Muscle of leg (tissue), 3 donors: ENCODE measurements at regions not wholly inside any gene's neighbourhood (a gene's known extent, or its start where the extent isn't known, plus 50 kb on each side); places are given as distances from the start of the nearest gene placed in this dataset.

Experiments
- DNase-seq: peaks from one replicate; pipeline ENCODE4 v3.0.0; 2013
- H3K27ac ChIP-seq: one replicate; pipeline ENCODE4 v1.5.1; 2013; ENCODE audit warnings: mild to moderate bottlenecking, low read length, control low read depth
- H3K27me3 ChIP-seq: one replicate; pipeline ENCODE4 v1.6.1; 2013; ENCODE audit warnings: low read length; ENCODE audit not compliant: control insufficient read depth, insufficient read depth
- H3K36me3 ChIP-seq: one replicate; pipeline ENCODE4 v1.6.1; 2013; ENCODE audit warnings: low read length; ENCODE audit not compliant: control insufficient read depth, insufficient read depth
- H3K4me1 ChIP-seq: one replicate; pipeline ENCODE4 v1.6.1; 2013; ENCODE audit warnings: low read length; ENCODE audit not compliant: control insufficient read depth, insufficient read depth
- H3K4me3 ChIP-seq: one replicate; pipeline ENCODE4 v1.5.1; 2013; ENCODE audit warnings: low read length, control low read depth
- H3K9me3 ChIP-seq: replicated peaks from 2 replicates; pipeline ENCODE4 v1.6.1; 2013; ENCODE audit warnings: low read depth, low read length; ENCODE audit not compliant: control insufficient read depth
- WGBS: methylation state at CpG from one replicate; pipeline ENCODE4 v1.1.5; 2013; ENCODE audit warnings: missing lambda C conversion rate; ENCODE audit not compliant: insufficient coverage; 5-methylcytosine and 5-hydroxymethylcytosine counted together

- no peaks in the 10 kb centered on the region for H3K36me3 ChIP-seq
- WGBS, result no CpG with 5 or more reads among the region's 3 CpGs
- no peak overlapping the region for H3K27ac ChIP-seq
- DNase-seq, result no peak
- H3K4me1 ChIP-seq, result no peaks in the 10 kb centered on the region
- H3K9me3 ChIP-seq, result no peaks in the 10 kb centered on the region
- no peaks in the 10 kb centered on the region for H3K27me3 ChIP-seq
- H3K4me3 ChIP-seq, result no peak overlapping the region
Observed at GRCh38 chr6:145036848-145037567, 698.3 kb downstream of the EPM2A start.

- H3K27ac ChIP-seq, result no peak overlapping the region
- no peak for DNase-seq
- no peak overlapping the region for H3K4me3 ChIP-seq
- no peaks in the 10 kb centered on the region for H3K27me3 ChIP-seq
- H3K36me3 ChIP-seq, result no peaks in the 10 kb centered on the region
- peaks cover 3% of the 10 kb centered on the region for H3K4me1 ChIP-seq
- no peaks in the 10 kb centered on the region for H3K9me3 ChIP-seq
- 83% methylated on average over 1 of the region's 5 CpGs for WGBS
Observed at GRCh38 chr6:145042559-145042958, 692.8 kb downstream of the EPM2A start.

- Histone ChIP-seq H3K36me3 (no peaks in the 10 kb centered on the region), H3K27me3 (no peaks in the 10 kb centered on the region), H3K4me3 (no peak overlapping the region), H3K4me1 (peaks cover 3% of the 10 kb centered on the region), H3K27ac (no peak overlapping the region), H3K9me3 (no peaks in the 10 kb centered on the region)
- 93% methylated on average over 4 of the region's 5 CpGs for WGBS
- DNase-seq, result no peak
Observed at GRCh38 chr6:145043926-145044500, 691.3 kb downstream of the EPM2A start.

DNA sequence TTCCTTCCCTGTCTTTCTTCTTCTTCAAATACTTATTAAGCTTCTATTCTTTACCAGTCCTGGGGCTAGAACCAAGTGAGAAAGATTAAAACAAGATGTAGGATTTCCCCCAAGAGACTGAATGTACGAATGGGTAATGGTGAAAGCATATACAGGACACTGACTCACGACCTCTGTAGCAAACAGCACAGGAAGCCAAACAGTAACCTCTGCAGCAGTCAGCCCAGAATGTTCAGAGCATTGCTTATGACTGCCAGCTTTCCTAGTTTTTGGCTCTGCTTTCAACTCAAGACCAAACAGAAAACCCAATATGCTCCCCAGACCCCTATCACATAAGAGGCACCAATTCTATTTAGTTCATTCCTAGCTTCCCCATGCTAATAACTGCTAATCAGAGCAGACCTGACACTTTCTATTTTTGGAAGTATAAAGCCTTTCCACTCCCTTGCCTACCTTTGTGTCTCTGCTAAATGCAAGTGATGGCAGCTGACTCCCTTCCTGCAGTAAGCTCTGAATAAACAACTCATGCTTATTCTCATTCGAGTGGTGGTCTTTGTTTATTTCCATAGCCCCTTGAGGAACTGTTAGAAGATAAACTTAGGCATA lies 690.6 kb downstream of the EPM2A start:
- Histone ChIP-seq H3K4me3 (no peak overlapping the region), H3K4me1 (peaks cover 3% of the 10 kb centered on the region), H3K27me3 (no peaks in the 10 kb centered on the region), H3K27ac (no peak overlapping the region), H3K36me3 (no peaks in the 10 kb centered on the region), H3K9me3 (no peaks in the 10 kb centered on the region)
- WGBS, result 0% methylated on average over 1 of the region's 3 CpGs
- DNase-seq, result peak; percentile 58

- Histone ChIP-seq H3K4me1 (peaks cover 3% of the 10 kb centered on the region), H3K27ac (no peak overlapping the region), H3K36me3 (no peaks in the 10 kb centered on the region), H3K9me3 (no peaks in the 10 kb centered on the region), H3K27me3 (no peaks in the 10 kb centered on the region), H3K4me3 (no peak overlapping the region)
- DNase-seq, result no peak
Observed at GRCh38 chr6:145045582-145045981, 689.7 kb downstream of the EPM2A start.

GRCh38 chr6:145047891-145048290 lies 687.4 kb downstream of the EPM2A start:
- H3K27me3 ChIP-seq, result no peaks in the 10 kb centered on the region
- no CpG with 5 or more reads among the region's 4 CpGs for WGBS
- H3K4me1 ChIP-seq, result peaks cover 3% of the 10 kb centered on the region
- no peak for DNase-seq
- H3K36me3 ChIP-seq, result no peaks in the 10 kb centered on the region
- H3K27ac ChIP-seq, result no peak overlapping the region
- H3K4me3 ChIP-seq, result no peak overlapping the region
- H3K9me3 ChIP-seq, result no peaks in the 10 kb centered on the region

DNA sequence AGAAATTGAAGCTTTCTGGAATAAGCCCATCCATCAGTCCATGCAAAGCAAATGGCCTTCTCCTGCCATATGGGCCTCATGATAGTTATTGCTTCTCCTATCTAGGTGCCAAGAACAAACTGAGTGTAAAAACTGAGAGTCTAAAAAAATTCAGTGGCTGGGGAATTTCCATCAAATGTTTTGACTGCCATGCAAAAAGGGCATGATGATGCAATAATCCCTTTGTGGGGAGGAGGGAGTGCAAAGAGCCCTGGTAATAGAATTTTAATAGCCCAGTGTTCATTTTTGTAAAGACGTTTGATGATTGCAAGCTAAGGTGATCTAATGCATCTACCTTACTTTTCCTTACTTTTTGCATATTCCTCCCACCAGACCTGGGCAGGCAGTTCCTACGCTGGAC lies 683.7 kb downstream of the EPM2A start:
- Histone ChIP-seq H3K4me1 (no peaks in the 10 kb centered on the region), H3K27ac (no peak overlapping the region), H3K4me3 (no peak overlapping the region), H3K27me3 (no peaks in the 10 kb centered on the region), H3K9me3 (no peaks in the 10 kb centered on the region), H3K36me3 (no peaks in the 10 kb centered on the region)
- WGBS, result no CpG with 5 or more reads among the region's 2 CpGs
- DNase-seq, result no peak

DNA sequence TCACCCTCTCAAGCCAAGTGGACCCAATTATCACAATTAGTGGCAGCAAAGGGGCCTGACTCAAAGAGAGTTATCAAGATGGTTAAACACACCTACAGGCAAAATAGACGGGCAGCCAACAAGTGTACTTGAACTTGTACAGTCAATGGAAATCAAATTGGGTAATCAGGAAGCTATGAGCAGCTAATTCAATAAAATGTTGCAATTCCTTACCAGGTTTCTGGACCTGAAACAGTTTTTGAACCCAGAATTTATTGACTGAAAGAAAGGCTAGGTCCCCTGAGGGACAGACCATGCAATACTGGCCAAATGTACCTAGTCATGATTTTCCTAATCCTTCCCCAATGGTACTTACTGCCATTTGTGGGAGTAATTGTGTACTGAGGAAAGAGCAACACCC lies 679.8 kb downstream of the EPM2A start:
- Histone ChIP-seq H3K27me3 (no peaks in the 10 kb centered on the region), H3K4me1 (no peaks in the 10 kb centered on the region), H3K36me3 (no peaks in the 10 kb centered on the region), H3K27ac (no peak overlapping the region), H3K9me3 (no peaks in the 10 kb centered on the region), H3K4me3 (no peak overlapping the region)
- WGBS, result no CpG with 5 or more reads among the region's 1 CpG
- DNase-seq, result no peak

GRCh38 chr6:145060714-145061113 lies 674.6 kb downstream of the EPM2A start:
- Histone ChIP-seq H3K27me3 (no peaks in the 10 kb centered on the region), H3K9me3 (no peaks in the 10 kb centered on the region), H3K36me3 (no peaks in the 10 kb centered on the region), H3K4me3 (no peak overlapping the region), H3K27ac (no peak overlapping the region), H3K4me1 (no peaks in the 10 kb centered on the region)
- WGBS, result no CpG with 5 or more reads among the region's 1 CpG
- DNase-seq, result no peak

DNA sequence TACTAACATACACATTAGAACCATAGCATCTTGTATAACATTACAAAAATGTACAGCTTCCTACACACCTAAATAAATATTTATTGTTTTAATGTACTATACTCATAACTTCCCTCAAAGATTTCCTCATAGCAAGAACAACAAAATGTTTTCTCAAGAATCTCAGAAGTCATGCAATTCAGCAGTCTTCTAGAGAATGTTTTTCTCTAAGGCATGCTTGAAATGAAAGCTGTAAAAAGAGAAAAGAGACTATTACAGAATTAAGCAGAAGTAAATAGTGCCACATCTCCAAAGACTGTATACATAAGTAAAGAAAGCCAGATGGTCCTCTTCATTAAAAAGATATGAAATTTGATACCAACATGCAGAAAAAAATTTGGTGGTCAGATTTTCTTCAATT lies 672.2 kb downstream of the EPM2A start:
- no peak overlapping the region for H3K4me3 ChIP-seq
- H3K36me3 ChIP-seq, result no peaks in the 10 kb centered on the region
- DNase-seq, result no peak
- no peaks in the 10 kb centered on the region for H3K4me1 ChIP-seq
- no peaks in the 10 kb centered on the region for H3K27me3 ChIP-seq
- H3K9me3 ChIP-seq, result no peaks in the 10 kb centered on the region
- no peak overlapping the region for H3K27ac ChIP-seq
